ENCODE measurements at regions not wholly inside any gene's neighbourhood (a gene's known extent, or its start where the extent isn't known, plus 50 kb on each side); places are given as distances from the start of the nearest gene placed in this dataset.

DNA sequence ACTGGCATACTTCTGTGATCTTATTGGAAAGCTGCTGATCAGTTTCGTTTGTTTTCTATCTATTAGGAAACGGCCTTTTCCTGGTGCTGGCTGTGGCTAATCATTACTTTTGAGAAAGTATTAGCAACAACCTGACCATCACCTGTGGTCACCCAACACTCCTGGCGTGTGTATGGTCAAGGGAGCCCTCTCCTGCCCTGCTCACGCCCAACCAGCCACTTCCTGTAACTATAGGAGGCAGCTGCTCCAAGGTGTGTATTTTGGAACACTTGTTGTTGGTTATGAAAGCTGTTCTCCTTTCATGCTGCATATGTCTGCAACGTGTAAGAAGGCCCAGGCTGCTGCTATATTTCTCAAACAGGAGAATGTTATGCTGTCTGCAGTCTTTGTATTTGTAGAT, 1582.8 kb downstream of the AACS start:
- no peak for DNase-seq

DNA sequence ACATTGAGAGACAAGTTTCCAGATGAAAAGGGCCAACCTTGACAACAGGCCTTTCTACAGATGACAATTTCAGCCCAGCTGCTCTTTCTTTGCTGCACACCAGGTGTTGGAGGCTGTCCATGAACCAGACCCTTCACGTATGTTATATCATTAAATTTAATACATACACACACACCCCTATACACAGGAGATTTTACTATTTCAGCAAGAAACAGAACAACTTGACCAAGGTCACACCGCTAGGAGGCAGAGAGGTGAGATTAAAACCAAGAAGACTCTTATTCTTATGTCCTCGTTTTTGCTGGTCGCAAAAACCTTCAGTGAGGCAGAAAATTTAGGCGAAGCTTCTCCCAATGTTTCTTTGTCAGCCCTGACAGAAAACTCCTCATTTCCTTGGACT, 1585.9 kb downstream of the AACS start:
- DNase-seq = no peak

DNA sequence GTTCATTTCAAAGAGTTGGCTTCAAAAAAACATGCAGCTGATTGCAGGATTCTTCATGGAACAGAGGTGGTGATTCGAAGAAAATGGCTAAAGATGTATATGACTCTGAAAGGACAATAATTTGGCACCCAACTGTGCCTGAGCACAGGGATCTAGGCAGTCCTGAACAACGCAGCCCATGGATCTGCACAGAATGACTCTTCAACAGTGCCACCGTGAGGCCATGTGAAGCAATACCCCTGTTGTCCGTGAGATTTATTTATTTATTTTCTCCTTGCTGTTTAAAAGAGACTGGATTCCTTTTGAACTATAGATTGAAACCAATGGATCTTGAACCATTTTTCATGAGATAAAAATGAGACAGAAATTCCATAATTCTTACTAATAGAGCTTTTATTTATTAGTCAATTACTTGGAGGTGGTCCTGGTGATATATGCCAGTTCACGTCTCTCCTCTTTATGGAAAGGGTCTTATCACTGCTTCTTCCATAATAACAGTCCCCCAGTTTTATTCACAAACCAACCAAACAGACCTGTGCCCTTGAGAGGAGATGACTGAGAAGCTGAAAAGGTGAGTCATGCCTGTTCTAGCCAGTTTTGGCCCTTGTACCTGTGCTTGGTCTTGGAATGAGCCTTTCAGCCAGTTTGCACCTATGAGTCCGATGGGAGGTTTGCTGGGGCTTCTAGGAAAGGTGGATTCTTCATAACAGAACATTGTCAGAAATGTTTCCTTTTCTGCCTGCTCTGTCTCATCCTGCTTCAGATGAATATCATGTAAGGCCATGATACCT, 1598.3 kb downstream of the AACS start:
- DNase-seq = peak in 2 of 4 experiments; percentile 3 to 8

DNA sequence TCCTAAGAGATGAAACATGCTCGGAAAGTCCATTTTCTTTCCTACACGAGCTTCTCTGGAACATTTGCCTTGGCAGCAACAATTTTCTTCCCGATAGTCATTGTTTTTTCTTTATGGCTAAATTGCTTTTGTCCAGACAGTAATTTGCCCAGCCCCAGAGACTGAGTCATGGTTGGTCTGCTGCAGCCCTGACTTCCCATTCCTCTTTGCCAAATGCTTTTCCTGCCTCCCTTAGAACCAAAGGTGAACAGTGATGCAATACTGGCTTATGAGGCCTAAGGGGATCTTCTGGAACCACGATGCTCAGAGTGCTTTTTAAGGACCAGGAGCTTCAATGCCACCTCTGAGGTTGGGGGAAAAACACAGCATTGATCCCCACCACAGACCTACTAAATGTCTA, 1599.6 kb upstream of the TMEM132C start:
- no peak for DNase-seq

DNA sequence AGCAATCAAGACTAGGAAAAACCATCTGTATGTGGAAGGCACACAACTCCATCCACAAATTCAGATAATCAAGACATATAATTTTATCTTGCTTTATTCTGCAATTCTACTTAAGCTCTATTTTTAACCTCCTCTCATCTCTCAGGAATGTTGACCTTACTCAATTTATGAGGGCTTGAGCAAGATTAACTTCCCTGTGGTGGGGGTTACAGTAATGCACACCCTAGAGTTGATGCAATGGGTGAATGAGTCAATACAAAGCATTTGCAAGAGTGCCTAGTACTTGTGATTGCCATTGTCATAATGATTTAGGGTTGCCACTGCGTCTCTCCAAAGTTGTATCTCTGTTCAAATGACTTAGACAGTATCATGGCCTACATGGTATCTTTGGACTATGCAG, 1598.4 kb upstream of the TMEM132C start:
- DNase-seq = peak in 2 of 4 experiments; percentile 2 to 4

DNA sequence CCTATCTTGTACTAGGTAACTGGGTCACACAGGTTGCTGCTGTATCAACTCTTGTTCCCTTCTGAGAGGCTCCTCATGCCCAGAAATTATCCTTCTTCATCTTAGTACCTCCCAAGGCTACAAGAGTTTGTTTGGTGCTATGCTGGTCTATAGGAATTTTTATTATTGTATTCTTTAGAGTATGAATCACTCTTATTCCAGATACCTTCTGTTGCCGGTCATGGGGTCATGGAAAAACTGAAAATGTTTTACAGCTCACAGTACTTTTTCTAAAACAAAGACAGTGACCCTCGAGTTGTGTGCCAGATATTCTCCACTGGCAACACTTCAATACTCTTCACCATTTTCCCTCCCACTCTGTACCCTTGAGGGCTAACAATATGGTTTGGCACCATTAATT, 1598.0 kb upstream of the TMEM132C start:
- no peak for DNase-seq

DNA sequence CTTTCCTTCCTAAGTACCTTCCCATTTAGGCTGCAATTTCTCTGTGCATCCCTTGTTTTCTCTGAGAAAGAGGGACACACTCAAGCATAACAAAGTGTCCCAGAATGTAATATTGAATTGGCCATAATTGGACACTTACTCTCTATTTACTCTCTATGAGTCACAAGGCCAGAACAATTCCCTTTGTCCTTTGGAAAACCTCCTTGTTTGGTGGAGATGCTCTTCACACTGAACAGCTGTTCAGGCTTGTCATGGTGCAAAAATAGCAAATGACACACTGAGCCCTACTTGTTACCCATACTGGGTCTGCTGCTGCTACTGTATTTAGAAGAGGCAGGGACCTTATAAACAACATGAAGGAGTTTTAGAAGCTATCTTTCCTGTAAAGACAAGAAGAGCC, 1590.5 kb upstream of the TMEM132C start:
- no peak for DNase-seq

DNA sequence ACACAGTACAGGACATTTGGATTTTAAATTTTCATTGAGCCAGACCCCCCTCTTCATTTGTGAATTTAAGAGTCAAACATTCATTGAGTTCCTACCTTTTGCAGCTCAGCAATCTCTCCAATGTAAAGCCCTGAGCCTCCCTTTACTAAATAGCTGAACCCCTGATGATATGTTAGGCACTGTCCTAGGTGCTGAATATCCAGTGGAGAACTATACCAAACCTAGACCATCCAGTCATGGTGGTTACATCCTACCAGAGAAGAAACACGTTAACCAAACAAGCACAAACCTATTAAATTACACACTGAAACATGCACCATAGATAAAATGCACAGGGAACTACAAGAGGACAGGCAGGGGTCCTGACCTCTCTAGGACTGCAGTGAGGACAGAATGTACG, 1585.3 kb upstream of the TMEM132C start:
- no peak for DNase-seq

DNA sequence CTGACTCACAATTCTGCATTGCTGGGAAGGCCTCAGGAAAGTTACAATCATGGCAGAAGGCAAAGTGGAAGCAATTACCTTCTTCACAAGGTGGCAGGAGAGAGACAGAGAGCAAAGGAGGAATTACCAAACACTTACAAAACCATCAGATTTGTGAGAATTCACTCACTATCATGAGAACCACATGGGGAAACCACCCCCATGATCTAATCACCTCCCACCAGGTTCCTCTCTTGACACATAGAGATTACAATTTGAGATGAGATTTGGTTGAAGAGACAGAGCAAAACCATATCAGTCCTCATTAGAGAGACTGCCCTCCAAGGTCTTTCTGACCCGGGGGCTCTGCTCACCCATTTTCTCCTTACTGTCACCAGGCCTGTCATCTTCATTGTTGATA, 1582.3 kb upstream of the TMEM132C start:
- DNase-seq = no peak

DNA sequence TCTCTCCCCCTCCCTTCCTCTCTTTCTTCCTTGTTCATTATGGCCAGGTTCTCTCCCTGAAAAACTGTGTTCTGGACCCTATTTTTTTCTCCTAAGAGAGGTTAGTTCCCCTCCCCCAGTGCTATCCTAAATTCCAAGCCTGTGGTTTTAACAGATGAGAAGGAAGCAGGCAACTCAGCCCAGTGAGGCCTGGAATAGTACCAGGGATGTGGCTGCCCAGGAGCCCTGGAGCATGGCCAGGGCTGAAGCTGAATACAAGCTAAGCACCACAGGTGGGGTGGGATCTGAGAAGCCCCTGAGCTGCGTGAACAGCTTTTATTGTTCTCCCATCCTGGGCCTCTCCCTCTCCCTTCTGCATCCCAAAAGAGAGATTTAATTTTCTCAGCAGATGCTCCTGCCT, 1581.3 kb upstream of the TMEM132C start:
- DNase-seq = no peak

DNA sequence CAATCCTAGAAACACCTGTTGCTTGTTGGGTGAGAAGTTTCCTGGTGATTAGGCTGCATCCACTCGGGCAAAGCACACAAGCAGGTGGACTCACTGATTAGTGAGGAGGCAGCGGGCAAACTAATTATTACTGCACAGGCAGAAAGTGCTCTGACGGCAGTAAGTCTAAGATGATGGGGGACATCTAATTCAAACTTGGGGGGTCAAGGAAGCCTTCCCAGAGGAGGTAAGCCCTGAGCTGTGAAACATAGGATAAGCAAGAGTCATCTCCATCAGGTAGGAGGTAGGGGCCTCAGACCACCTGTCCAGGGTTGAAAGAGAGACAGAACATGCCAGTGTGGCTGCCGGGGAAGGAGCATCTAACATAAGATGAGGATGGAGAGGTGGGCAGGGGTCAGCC, 1578.4 kb upstream of the TMEM132C start:
- no peak for DNase-seq

DNA sequence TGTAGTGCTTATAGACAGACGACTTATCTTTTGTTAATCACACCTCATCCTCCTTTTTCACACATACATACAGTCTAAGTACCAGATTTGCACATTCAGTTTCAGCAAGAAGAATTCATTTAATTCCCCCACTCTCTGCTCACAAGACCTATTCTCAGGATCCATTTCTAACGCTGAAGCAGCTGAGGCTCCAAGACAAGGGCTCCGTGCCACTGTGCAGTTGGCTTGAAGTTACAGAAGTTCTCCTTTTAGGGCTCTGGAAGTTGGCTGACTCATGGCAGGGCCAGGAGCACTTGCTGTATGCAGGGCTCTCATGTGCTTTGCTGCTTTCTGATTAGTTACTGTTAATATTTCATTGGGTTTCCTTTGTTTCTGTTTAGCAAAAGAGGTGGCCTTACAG, 1566.9 kb upstream of the TMEM132C start:
- no peak for DNase-seq

DNA sequence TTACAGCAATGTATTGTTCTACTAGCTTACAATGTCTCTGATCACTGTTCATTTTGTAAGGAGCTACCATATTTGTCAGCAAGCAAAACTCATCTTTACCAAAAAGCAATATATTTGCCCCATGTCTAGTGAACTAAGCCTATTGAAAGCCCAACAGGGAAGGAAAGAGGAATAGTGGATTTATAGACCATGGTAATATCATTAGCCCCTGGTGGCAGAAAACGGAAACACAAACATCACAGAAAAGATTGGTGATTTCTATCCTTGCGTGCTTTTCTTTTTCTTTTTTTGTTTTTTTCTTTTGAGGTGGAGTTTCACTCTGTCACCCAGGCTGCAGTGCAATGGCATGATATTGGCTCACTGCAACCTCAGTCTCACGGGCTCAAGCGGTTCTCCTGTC, 1562.4 kb upstream of the TMEM132C start:
- DNase-seq = no peak

DNA sequence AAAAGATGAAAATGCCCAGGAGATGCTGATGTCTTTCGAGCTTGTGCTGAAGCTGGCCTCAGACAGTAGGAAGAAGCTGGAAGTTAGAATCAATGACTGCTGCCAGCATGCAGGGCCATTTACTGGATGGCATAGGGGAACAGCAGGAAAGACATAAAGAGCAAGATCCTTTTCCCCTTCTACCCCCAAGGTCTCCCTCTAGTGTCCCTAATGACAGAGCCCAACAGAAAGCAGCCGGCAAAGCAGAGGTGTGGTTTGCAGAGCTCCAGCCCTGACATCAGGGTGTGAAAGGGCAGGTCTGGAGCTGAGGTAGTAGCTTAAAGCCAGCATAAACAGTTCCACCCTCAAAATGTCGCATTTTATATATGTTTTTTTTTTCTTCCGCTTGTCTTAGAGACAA, 1560.7 kb upstream of the TMEM132C start:
- DNase-seq = no peak

DNA sequence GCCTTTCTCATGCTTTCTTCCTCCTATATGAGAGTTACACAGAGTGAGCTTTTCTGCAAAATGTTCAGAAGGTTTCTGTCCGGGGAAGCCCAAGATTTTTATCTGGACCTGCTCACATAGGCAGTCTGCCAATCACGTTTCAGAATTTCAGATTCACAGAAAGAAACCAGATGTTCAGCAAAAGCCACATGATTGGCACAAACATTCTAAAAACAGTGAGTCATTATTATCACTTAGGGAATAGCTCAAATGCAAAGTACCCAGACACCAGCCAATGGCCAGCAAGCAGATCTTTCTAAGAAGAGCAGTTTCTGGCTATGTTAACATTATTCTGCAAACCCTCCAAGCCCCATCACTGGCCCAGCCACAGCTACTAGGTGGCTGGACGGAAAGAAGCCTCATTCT, 1558.5 kb upstream of the TMEM132C start:
- no peak for DNase-seq

DNA sequence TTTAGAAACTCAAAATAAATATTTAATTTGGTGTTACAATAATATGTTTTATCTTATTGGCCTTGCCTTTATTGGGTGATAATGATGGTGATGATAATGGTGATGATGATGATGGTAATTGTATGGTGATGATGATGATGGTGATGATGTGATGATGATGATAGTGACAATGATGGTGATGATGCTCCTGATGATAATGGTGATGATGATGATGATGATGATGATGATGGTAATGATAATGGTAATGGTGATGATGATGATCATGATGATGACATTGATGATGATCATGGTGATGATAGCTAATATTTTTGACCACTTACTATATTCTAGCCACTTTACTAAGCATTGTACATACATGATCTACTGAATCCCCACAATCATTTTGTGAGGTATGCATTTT, 1548.6 kb upstream of the TMEM132C start:
- DNase-seq = no peak

DNA sequence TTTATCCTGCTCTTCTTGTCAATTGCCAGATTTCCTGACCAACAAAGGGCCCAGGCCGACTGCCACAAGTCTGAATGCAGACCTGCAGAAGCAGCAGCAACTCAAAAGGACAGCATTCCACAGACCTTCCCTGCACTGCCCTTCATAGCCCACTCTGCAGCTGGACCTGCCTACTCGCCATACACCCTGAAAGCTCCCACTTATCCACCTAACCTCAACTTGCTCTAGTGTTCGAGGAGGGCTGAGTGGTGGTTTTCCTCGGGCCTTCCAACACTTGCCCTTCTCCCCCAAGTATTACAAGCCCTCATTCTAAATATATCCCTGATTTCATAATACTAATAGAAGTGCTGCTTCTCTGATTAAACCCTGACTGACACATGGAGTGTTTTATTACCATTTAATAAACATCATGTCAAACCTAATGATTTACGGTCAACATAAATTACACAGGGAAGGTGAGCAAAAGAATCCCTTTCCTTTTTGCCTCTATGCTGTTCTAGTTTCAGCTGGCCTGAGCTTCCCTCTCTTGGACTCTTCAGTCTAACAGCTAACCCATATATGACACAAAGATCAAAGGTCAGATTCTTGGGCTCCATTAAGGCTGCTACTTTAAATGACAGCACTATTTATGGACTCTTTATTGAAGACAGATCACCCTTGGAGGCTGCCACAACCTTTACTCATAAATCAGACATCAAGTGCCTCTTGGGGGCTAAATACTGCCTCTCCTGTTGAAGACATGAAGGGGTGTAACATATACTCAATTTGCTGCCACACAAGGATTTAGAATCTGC, 1546.9 kb upstream of the TMEM132C start:
- no peak for DNase-seq

DNA sequence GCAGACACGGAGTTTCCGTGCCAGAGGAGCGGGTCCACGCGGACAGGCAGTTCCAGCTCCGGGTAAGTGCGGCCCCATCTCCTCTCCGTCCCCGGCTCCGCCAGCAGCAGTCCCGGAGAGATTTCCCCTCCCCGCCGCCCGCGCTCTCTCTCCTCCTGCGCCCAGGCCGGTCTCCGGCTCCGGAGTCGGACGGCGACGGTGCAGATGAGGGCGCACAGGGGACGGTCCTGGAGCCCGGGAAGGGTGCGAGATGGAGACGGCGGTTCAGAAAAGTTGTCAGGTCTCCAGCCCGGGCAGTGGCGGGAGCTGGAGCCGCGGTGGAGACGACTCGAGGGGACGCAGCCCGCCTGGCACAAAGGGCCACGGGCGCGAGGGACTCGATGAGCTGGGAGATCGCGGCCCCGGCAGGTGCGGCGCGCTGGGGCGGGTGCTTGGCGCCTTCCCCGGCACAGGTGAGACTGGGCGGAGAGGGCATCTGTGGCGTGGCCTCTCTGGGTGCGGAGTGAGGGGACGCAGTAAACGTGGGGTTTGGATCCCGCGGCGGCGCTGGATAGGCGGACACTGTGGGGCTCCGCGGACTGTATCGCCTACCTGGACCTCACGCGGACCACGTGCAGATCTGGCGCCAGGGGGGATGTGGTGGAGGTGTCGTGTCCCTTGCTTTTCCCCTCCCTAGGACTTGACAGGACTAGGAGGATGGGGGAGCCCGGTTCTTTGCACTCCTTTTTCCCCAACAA, 1540.3 kb upstream of the TMEM132C start:
- no peak for DNase-seq

DNA sequence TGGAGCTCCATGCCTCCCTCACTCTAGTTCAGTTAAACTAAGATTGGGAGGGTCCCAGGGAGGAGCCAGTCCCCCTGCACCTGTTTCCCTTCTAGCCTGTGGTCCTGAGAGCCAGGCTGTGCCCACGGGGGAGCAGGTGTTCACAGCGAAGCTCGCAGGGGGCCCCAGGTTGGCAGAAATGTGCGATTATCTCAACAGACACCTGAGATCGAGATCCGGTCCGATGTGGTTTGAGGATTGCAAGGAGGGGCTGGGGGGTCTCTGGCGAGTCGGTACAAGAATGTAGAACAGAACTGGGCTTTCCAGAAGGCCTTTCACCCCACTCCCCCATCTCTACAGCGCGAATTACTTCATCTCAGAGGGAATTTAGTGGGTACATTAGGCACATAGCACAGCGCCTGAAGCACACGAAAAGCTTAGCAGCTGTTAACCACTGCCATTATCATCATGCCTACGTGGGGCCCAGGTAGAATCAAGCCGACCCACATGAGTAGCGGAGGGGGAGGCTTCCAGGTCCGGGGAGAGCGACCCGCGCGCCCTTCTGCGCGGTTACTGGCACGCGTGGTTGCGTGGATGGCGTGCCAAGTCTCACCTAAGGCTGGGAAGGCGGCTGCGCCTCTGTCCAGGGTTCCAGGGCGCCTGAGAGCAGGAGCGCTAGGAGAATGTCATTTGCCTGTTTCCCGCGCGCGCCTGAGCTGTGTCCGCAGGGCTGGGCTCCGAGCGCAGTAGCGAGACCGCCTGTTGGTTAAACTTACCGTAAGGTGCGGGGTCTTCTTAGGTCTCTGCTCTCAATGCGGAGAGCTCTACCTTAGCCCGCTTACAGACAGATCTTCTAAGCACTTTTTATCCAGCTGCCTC, 1539.5 kb upstream of the TMEM132C start:
- DNase-seq = no peak

DNA sequence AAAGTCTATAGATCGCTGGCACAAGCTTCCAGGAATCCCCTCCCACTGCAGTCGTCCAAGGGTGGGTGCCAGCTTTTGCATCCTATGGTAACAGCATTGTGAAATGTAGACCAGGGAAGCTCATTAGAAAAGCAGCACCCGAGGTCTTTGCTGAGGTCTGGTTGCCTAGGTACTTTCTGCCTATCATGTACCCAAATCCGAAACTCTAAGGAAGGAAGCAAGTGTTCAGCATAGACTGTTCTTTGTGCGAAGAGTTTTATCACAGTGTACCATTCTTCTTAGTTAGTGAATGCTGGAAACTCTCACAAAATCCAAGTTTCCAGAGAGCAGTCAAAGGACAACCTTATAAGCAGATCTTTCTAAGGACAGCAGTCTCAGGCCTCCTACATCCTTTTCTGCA, 1532.7 kb upstream of the TMEM132C start:
- no peak for DNase-seq

DNA sequence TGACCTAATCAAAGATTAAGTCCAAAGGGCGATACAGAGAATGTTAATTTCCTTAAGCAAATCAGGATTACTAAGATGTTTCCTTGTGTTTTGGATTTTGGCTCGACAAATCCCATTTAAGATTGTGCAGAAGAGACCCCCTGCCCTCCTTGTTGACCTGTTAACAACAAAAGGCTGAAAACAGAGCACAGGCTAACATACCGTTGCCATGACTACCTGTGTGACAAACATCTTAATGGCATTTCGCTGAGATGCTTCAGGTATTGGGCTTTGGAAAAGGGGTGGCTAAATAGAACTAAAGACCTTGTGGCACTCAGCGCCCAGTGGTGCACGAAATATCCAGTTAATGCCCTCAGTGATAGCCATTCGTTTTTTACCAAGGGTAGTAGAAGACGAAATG, 1532.3 kb upstream of the TMEM132C start:
- DNase-seq = no peak

DNA sequence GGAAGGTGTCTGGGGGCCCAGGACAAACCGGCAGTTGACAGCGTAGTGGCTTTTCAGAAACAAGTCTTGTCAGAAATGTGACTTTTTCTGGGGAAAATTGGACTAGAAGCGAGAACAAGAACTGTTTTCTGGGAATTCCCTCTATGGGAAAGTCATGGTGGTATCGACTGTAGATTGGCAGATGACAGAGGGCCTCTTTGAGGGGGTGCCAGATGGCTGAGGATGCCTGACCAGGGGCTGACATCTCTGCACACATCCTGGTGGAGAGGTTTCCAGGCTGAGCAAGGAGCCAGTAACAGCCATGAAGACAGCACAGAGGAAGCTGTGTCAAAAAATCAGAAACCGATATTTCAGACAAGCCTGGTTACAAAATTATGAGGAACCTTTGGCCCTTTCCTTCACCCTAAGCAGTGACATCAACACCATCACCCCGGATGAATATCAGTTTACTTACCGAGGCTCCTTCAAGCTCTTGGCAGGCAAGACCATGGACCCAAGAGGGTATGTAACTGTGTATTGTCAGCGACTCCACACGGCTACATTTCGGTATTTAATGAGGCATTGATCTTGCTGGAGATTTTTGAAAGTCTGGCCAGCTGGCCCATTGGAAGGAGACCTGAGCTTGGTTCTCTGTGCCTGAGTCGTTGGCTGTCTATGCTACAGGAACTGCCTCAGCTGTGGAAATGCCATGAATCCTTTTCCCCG, 1525.3 kb upstream of the TMEM132C start:
- DNase-seq = no peak
